GM10248 (cell line): ENCODE measurements at regions not wholly inside any gene's neighbourhood (a gene's known extent, or its start where the extent isn't known, plus 50 kb on each side); places are given as distances from the start of the nearest gene placed in this dataset.

Experiments
- CTCF ChIA-PET: fragments of 300-600 bp; sonication (Branson Sonifier 250); formaldehyde crosslinking; extraction: SDS; loops from one replicate; lab custom pipeline; 2021; ENCODE audit warnings: antibody characterized with exemption; lab: Yijun Ruan, JAX
- POLR2A ChIA-PET: fragments of 350-650 bp; sonication (Branson Sonifier 250); formaldehyde crosslinking; extraction: SDS; loops from one replicate; lab custom pipeline; 2020; ENCODE audit warnings: antibody characterized with exemption; lab: Yijun Ruan, JAX
- DNase-seq: peaks from one replicate; pipeline ENCODE4 v3.0.0; 2012; ENCODE audit errors: extremely low spot score
- CTCF ChIP-seq: IDR thresholded peaks from 2 replicates; pipeline ENCODE4 v1.5.1; 2012; ENCODE audit warnings: mild to moderate bottlenecking, low read depth; ENCODE audit errors: extremely low read depth, missing control alignments, control extremely low read depth

DNA sequence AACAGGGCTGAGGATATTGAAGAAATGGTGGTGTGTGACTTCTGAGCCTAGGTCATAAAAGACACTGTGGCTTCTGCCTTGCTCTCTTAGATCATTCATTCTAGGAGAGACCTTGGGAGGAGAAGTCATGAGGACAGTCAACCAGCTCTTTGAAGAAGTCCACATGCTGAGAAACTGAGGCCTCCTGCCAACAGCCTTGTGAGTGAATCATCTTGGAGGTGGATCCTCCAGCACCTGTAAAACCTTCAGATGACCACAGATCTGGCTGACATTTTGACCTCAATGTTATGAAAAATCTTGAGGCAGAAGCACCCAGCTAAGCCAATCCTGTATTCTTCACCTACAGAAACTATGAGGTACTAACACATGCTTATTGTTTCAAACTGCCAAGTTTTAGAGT is 165.9 kb downstream of the CARTPT start:
- POLR2A ChIA-PET, result no interaction called here
- no peak for DNase-seq
- CTCF ChIA-PET, result no interaction called here
- TF ChIP-seq CTCF, result no peak

- ChIA-PET CTCF (interaction anchor here (1.1 kb wide), 1 partner anchor 13 kb away, joined by 3 read pairs; no protein-coding TSS in a partner anchor), POLR2A (no interaction called here)
- DNase-seq, result no peak
- TF ChIP-seq CTCF, result no peak
These were observed 167.3 kb downstream of the CARTPT start for GRCh38 chr5:71886406-71886805.

- ChIA-PET CTCF (no interaction called here), POLR2A (no interaction called here)
- no peak for TF ChIP-seq CTCF
- DNase-seq, result peak; percentile 74
These were observed 168.6 kb downstream of the CARTPT start for GRCh38 chr5:71887680-71888079.

- ChIA-PET CTCF (no interaction called here), POLR2A (no interaction called here)
- DNase-seq, result no peak
- no peak for TF ChIP-seq CTCF
These were observed 172.3 kb downstream of the CARTPT start for GRCh38 chr5:71891406-71891805.

DNA sequence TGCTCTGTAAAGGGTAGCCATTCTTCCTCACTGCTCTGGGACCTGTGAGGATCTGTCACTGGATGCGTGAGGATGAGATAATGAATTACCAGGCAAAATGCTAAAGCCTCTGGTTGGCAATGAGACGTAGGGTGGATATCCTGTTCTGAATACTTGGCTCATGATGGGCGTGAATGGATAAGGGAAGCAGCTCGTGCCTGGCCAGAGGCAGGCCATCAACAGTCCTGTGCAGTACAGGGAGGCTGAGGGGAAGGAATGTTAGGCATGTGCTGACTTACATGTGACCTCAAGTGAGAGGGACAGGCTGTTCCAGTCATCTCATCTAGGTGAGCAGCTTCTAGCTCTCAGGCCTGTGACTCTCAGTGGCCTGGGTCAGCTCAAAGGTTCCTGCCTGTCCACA is 172.8 kb downstream of the CARTPT start:
- no peak for DNase-seq

GRCh38 chr5:71892641-71893365 is 173.7 kb downstream of the CARTPT start:
- no peak for TF ChIP-seq CTCF
- ChIA-PET POLR2A (no interaction called here), CTCF (interaction anchor here (0.6 to 3.6 kb wide), 3 partner anchors 12 to 367 kb away, joined by 3 to 10 read pairs (median 3); no protein-coding TSS in a partner anchor)
- DNase-seq, result no peak

More for the DNA sequence above, 172.8 kb downstream of the CARTPT start:
- CTCF ChIA-PET, result no interaction called here
- no peak for TF ChIP-seq CTCF
- POLR2A ChIA-PET, result no interaction called here
